CD4-positive, alpha-beta T cell (primary cell): ENCODE measurements at regions not wholly inside any gene's neighbourhood (a gene's known extent, or its start where the extent isn't known, plus 50 kb on each side); places are given as distances from the start of the nearest gene placed in this dataset.

Experiments used
- ATAC-seq: fragments of 200-7000 bp; cut with Tn5 transposase; one replicate; pipeline ENCODE4 v1.10.0; 2022; ENCODE audit warnings: mild to moderate bottlenecking; ENCODE audit not compliant: poor library complexity
- CTCF ChIA-PET: fragments of 350-600 bp; sonication (Branson Sonifier 250); formaldehyde crosslinking; loops from one replicate; lab custom pipeline; 2021; ENCODE audit warnings: antibody characterized with exemption, inconsistent platforms; lab: Charles Lee
- POLR2A ChIA-PET: fragments of 350-600 bp; sonication (Branson Sonifier 250); formaldehyde crosslinking; loops from one replicate; lab custom pipeline; 2021; ENCODE audit warnings: antibody characterized with exemption, inconsistent platforms; lab: Charles Lee
- DNase-seq, 14 experiments: peaks; one replicate each; pipeline ENCODE4 v3.0.0-alpha.2; 2013 to 2020; ENCODE audit warnings: mixed read lengths in 2 of 14
- H3K27ac ChIP-seq, 2 donors: one replicate each; pipeline versions ENCODE4 v1.5.1 to v1.7.0; 2013; ENCODE audit warnings: low read length in 2 of 2, low read depth in 1 of 2, mild to moderate bottlenecking in 1 of 2
- H3K27me3 ChIP-seq, 2 experiments: 1 replicate in 1 of 2; 2 replicates in 1 of 2; pipeline versions ENCODE4 v1.6.1 to v1.7.0; 2013; ENCODE audit warnings: low read length in 2 of 2, control low read depth in 1 of 2, mild to moderate bottlenecking in 1 of 2, moderate library complexity in 1 of 2; ENCODE audit not compliant: insufficient read depth in 2 of 2, control insufficient read depth in 1 of 2
- H3K36me3 ChIP-seq: one replicate; pipeline ENCODE4 v1.6.1; 2013; ENCODE audit warnings: low read length, control low read depth; ENCODE audit not compliant: insufficient read depth
- H3K4me1 ChIP-seq: one replicate; pipeline ENCODE4 v1.6.1; 2013; ENCODE audit warnings: low read length, control low read depth; ENCODE audit not compliant: insufficient read depth
- H3K4me3 ChIP-seq: one replicate; pipeline ENCODE4 v1.5.1; 2013; ENCODE audit warnings: mild to moderate bottlenecking, low read length, moderate library complexity
- H3K9me3 ChIP-seq, 2 experiments: 1 replicate in 1 of 2; 2 replicates in 1 of 2; pipeline versions ENCODE4 v1.6.1 to v1.7.0; 2013; ENCODE audit warnings: low read length in 2 of 2, mild to moderate bottlenecking in 2 of 2, control low read depth in 1 of 2, moderate library complexity in 1 of 2; ENCODE audit not compliant: control insufficient read depth in 1 of 2, insufficient read depth in 1 of 2
- H3K27ac Mint-ChIP-seq: one replicate; pipeline ENCODE4 v1.8.0; 2020; ENCODE audit warnings: mixed read lengths
- H3K27me3 Mint-ChIP-seq: one replicate; pipeline ENCODE4 v1.8.0; 2021; ENCODE audit warnings: mixed read lengths
- H3K36me3 Mint-ChIP-seq: one replicate; pipeline ENCODE4 v1.8.0; 2021; ENCODE audit warnings: low read depth, mixed read lengths
- H3K4me1 Mint-ChIP-seq: one replicate; pipeline ENCODE4 v1.8.0; 2021; ENCODE audit warnings: low read depth, mixed read lengths
- H3K4me3 Mint-ChIP-seq: one replicate; pipeline ENCODE4 v1.8.0; 2020; ENCODE audit warnings: mild to moderate bottlenecking, mixed read lengths
- H3K9me3 Mint-ChIP-seq: one replicate; pipeline ENCODE4 v1.8.0; 2020; ENCODE audit warnings: mixed read lengths
- CTCF ChIP-seq: fragments of 200-600 bp; IDR thresholded peaks from one replicate; pipeline ENCODE4 v1.8.0; 2022; ENCODE audit warnings: antibody characterized with exemption, mild to moderate bottlenecking
- intact Hi-C, 2 experiments: fragments of 100-400 bp; cut with DNase I in 1 of 2; cut with micrococcal nuclease in 1 of 2; formaldehyde crosslinking; loops; one replicate each; pipeline versions ENCODE4 v1.15.1 to v1.9.0; 2023 to 2025; cut with DNase I, micrococcal nuclease

GRCh38 chr20:47971058-47971791 is 185.9 kb upstream of the SULF2 start:
- H3K36me3 Mint-ChIP-seq = no peaks in the 10 kb centered on the region
- no peak for TF ChIP-seq CTCF
- ChIA-PET CTCF (no interaction called here), POLR2A (no interaction called here)
- H3K9me3 Mint-ChIP-seq = no peaks in the 10 kb centered on the region
- no peaks in the 10 kb centered on the region for H3K4me1 Mint-ChIP-seq
- Histone ChIP-seq H3K4me1 (no peaks in the 10 kb centered on the region), H3K27ac (no peak overlapping the region), H3K36me3 (no peaks in the 10 kb centered on the region), H3K9me3 (peaks cover 0 to 6% of the 10 kb centered on the region in 2 experiments), H3K27me3 (peaks cover 0 to 8% of the 10 kb centered on the region in 2 experiments), H3K4me3 (no peak overlapping the region)
- H3K4me3 Mint-ChIP-seq = no peak overlapping the region
- intact Hi-C loops = no loop called here
- H3K27ac Mint-ChIP-seq = no peak overlapping the region
- ATAC-seq (no peak), DNase-seq (no peak)
- H3K27me3 Mint-ChIP-seq = peaks cover 35% of the 10 kb centered on the region

DNA sequence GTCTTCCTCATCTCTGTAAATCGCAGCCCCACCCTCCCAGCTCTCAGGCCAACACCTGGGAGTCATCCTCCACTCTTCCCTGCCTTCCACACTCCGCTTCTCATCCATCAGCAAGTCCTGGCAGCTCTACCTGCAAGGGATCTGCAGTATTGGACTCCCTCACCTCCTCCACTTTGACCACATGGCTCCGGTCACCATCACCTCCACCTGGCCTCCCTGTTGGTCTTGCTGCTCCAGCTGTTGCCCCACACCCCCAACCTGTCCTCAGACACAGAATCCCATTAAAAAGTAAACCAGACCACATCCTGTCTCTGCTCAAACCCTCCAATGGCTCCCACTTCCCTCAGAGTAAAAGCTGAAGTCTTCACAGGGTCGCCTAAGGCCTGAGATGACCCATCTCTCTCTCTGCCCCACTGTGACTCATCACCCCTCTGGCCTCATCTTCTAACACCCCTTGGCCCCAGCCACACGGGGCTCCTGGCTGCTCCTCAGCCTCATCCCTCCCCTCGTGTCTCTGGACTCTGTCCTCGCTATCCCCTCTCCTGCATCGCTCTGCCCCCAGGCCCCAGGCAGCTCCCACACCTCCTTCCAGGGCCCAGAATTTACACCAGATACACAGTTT is 185.1 kb upstream of the SULF2 start:
- ChIA-PET CTCF (no interaction called here), POLR2A (no interaction called here)
- no peaks in the 10 kb centered on the region for H3K4me1 ChIP-seq
- peaks cover 0 to 6% of the 10 kb centered on the region in 2 experiments for H3K9me3 ChIP-seq
- no peaks in the 10 kb centered on the region for H3K4me1 Mint-ChIP-seq
- DNase-seq (no peak), ATAC-seq (no peak)
- no peaks in the 10 kb centered on the region for H3K9me3 Mint-ChIP-seq
- no peak for TF ChIP-seq CTCF
- no peak overlapping the region for H3K27ac ChIP-seq
- H3K27ac Mint-ChIP-seq = no peak overlapping the region
- H3K4me3 Mint-ChIP-seq = no peak overlapping the region
- no peaks in the 10 kb centered on the region for H3K36me3 Mint-ChIP-seq
- H3K27me3 ChIP-seq = peaks cover 0 to 8% of the 10 kb centered on the region in 2 experiments
- intact Hi-C loops = no loop called here
- no peak overlapping the region for H3K4me3 ChIP-seq
- H3K36me3 ChIP-seq = no peaks in the 10 kb centered on the region
- H3K27me3 Mint-ChIP-seq = peaks cover 32% of the 10 kb centered on the region

DNA sequence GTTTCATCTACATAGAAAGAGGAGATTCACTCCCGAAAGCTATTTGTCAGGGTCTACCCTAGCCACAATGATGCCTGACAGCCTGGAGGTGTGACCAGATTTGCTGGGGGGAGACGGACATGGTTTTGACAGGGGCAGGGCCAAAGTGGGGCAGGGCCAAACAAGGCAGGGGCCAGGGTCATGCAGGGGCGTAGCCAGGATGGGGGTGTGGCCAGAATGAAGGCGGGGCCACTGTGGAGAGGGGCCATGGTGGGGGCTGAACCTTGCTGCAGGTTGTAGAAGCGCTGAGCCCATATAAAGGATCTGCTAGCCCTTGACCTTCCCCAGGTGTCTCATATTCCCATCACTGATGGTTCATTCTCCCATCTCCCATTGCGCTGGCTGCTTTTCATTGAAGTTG is 184.1 kb upstream of the SULF2 start:
- intact Hi-C loops = no loop called here
- TF ChIP-seq CTCF = no peak
- Mint-ChIP-seq H3K27me3 (peaks cover 29% of the 10 kb centered on the region), H3K36me3 (no peaks in the 10 kb centered on the region), H3K27ac (no peak overlapping the region), H3K9me3 (no peaks in the 10 kb centered on the region), H3K4me1 (no peaks in the 10 kb centered on the region), H3K4me3 (no peak overlapping the region)
- no peak for ATAC-seq
- Histone ChIP-seq H3K4me1 (no peaks in the 10 kb centered on the region), H3K36me3 (no peaks in the 10 kb centered on the region), H3K9me3 (peaks cover 0 to 6% of the 10 kb centered on the region in 2 experiments), H3K27ac (no peak overlapping the region), H3K4me3 (no peak overlapping the region), H3K27me3 (peaks cover 0 to 8% of the 10 kb centered on the region in 2 experiments)
- POLR2A ChIA-PET = no interaction called here
- DNase-seq = no peak
- CTCF ChIA-PET = no interaction called here
